Lower leg skin (tissue), 4 donors: ENCODE measurements at regions not wholly inside any gene's neighbourhood (a gene's known extent, or its start where the extent isn't known, plus 50 kb on each side); places are given as distances from the start of the nearest gene placed in this dataset.
A peak's percentile ranks its signal among the peaks of the same experiment; 100 is the strongest.

Source experiments
- DNase-seq, 2 donors: peaks; one replicate each; pipeline ENCODE4 v3.0.0-alpha.2; 2019; ENCODE audit warnings: low spot score in 2 of 2
- H3K4me3 ChIP-seq: fragments of 200-600 bp; sonication (generic); 2 replicates; pipeline ENCODE4 v1.5.1; 2017; ENCODE audit warnings: mild to moderate bottlenecking, low read depth; ENCODE audit not compliant: poor library complexity, severe bottlenecking
- POLR2A ChIP-seq, 2 donors: fragments of 450-650 bp; IDR thresholded peaks; one replicate each; pipeline ENCODE4 v1.6.1; 2016 to 2017; ENCODE audit warnings: antibody characterized with exemption in 2 of 2, mild to moderate bottlenecking in 1 of 2, moderate library complexity in 1 of 2
- WGBS, 2 donors: methylation state at CpG; one replicate each; pipeline ENCODE4 v1.1.5; 2018; 5-methylcytosine and 5-hydroxymethylcytosine counted together
- intact Hi-C: fragments of 100-400 bp; cut with DNase I; formaldehyde crosslinking; loops from one replicate; pipeline ENCODE4 v1.15.0; 2023; ENCODE audit warnings: low total_unique reads
- TF ChIP-seq, protein P1 (sequence below), 3 donors: fragments of 450-650 bp; IDR thresholded peaks; one replicate each; pipeline ENCODE4 v1.5.1; 2016; ENCODE audit warnings: antibody characterized with exemption in 3 of 3, mild to moderate bottlenecking in 3 of 3, moderate library complexity in 2 of 3

DNA sequence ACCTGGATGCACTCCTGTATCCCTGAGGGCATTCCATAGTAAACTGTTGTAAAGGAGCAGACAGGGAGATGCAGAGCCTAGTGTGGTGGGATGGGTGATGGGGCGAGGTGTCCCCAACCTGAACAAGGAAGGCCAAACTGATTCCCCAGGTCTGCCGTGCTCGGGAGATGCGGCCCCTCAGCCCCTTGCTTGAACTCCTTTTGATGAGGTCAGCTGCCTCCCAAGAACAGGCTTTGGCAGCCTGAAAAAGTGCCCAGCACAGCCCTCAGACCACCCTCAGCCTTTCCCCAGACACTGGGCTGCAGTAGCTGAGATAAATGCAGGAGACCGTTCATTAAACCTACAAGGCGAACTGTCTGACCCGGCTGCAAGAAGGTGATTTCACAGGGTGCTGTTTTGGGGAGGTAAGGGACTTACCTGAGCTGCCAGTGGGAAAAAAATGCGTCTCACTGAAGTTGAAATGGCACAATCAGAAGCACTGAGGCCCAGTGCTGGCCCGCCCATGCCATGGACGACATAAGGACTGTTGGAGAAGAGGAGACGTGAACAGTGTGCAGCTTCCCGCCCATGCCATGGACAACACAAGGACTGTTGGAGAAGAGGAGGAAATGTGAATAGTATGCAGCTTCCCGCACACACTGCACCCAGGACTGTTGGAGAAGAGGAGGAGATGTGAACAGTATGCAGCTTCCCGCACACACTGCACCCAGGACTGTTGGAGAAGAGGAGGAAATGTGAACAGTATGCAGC, 148.4 kb upstream of the FAM20C start:
- WGBS, 2 donors, result 89 to 91% methylated on average over 14 of the region's 14 CpGs

DNA sequence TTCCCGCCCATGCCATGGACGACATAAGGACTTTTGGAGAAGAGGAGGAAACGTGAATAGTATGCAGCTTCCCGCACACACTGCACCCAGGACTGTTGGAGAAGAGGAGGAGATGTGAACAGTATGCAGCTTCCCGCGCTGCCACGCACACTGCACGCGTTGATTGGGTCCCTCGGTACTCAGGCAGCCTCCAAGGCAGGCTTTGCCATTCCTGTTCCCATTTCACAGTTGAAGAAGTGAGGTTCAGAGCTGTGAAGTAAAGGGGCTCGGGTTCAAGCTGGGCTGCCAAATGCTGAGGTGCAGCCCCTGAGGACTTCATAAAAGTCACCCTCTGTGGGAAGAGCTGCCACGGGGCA, 147.9 kb upstream of the FAM20C start:
- intact Hi-C loops, result no loop called here
- TF ChIP-seq, protein P1, sequence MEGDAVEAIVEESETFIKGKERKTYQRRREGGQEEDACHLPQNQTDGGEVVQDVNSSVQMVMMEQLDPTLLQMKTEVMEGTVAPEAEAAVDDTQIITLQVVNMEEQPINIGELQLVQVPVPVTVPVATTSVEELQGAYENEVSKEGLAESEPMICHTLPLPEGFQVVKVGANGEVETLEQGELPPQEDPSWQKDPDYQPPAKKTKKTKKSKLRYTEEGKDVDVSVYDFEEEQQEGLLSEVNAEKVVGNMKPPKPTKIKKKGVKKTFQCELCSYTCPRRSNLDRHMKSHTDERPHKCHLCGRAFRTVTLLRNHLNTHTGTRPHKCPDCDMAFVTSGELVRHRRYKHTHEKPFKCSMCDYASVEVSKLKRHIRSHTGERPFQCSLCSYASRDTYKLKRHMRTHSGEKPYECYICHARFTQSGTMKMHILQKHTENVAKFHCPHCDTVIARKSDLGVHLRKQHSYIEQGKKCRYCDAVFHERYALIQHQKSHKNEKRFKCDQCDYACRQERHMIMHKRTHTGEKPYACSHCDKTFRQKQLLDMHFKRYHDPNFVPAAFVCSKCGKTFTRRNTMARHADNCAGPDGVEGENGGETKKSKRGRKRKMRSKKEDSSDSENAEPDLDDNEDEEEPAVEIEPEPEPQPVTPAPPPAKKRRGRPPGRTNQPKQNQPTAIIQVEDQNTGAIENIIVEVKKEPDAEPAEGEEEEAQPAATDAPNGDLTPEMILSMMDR (IDR thresholded peaks at IDR 0.05), result no peak
- TF ChIP-seq POLR2A (IDR thresholded peaks at IDR 0.05), result no peak
- 80 to 87% methylated on average over 12 of the region's 12 CpGs for WGBS, 2 donors
- no peak overlapping the region for H3K4me3 ChIP-seq
- DNase-seq, result peak; percentile 5 to 43

More for the DNA sequence above, 148.4 kb upstream of the FAM20C start:
- H3K4me3 ChIP-seq, result no peak overlapping the region
- intact Hi-C loops, result no loop called here
- DNase-seq, result peak in 1 of 2 donors; percentile 68
- TF ChIP-seq POLR2A (IDR thresholded peaks at IDR 0.05), result no peak
- TF ChIP-seq, protein P1 (IDR thresholded peaks at IDR 0.05), result no peak

DNA sequence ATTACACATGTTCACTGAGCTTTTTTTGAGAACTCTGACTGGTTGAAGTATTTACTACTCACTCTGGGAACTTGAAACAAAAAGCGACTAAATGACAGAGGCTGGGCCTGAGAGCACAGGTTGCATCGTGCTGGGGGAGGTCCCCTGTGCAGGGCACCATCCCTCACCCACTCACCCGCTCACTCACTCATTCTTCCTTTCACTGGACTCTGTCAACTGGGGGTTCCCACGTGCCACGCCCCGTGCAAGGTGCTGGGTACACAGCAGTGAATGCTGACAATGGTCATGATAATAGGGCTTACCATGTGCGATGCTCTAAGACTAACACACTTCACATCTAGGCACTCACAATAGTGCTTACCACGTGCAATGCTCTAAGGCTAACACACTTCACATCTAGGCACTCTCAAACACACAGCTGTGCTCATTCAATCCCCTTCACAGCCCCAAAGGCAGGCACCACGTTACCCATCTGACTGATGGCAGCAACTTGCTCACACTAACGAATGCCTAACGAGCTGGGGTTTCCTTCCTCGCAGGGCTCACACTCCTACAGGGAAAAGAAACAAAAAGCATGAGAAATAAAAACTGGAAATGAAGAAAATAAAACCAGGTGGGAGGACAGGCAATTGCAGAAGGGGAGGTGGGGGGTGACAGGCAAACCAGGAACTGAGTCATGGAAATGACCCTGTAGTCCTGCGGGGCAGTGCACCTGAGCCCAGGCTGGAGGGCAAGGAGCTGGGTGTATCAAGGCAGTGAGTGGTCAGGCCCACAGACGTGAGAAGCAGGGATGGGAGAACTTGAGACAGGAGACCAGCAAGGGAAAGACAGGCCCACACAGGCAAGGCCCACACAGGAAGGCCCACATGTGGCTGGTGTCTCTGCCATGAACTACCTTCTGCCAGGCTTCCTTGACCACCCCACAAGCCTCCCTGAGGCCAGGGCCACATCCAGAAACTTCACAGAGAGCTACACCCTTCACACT, 147.0 kb upstream of the FAM20C start:
- no peak overlapping the region for H3K4me3 ChIP-seq
- intact Hi-C loops, result no loop called here
- DNase-seq, result peak; percentile 3 to 70
- 78 to 79% methylated on average over 14 of the region's 14 CpGs for WGBS, 2 donors
- no peak for TF ChIP-seq POLR2A (IDR thresholded peaks at IDR 0.05)
- TF ChIP-seq, protein P1 (IDR thresholded peaks at IDR 0.05), result no peak

DNA sequence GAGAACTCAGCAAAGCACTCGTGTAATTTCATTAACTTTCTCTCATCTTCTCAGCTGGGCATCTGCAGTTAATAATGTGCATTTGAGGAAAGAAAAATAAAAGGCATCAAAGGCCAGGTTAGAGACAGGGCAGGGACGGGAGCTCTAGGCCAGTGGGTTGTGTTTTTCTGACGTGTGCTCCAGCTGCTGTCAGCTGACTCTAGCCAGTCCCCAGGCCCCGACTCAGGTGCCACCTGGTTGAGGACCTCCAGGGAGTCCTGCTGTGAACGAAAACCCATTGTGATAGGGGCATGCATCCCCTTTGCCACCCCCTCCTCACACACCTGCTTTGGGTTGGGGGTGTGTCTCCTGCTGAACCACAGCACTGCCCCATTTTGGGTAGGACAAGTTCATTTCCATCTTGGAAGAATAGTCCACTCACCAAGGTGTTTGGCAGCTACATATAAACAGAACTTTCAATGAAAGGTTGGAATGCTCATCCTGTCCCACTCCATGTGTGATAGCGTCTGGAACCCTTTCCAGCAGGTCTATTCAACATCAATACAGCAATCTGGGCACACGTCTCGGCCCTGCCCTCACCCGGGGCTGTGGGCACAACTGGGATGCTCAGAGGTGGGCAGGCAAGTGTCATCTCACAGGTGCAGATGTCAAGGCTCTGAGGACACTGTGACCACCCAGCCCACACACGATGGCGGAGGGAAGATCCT, 146.1 kb upstream of the FAM20C start:
- no peak for TF ChIP-seq POLR2A (IDR thresholded peaks at IDR 0.05)
- TF ChIP-seq, protein P1 (IDR thresholded peaks at IDR 0.05), result no peak
- H3K4me3 ChIP-seq, result no peak overlapping the region
- intact Hi-C loops, result no loop called here
- WGBS, 2 donors, result 74 to 81% methylated on average over 11 of the region's 11 CpGs
- peak; percentile 4 to 53 for DNase-seq

DNA sequence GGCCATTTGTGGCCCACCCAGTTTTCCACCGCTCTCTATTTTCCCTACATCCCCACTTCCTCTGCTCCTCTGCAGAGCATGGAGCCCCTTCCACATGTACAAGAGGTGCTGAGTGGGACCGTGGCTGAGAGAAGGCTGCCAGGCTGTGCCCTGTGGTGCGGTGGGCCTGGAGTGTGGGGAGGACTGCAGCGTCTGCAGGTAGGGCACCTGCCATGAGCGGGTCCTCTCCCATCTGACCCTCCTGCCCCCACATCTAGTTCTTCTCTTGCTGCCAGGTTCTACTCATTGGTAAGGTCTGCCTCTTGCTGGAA, 145.6 kb upstream of the FAM20C start:
- peak; percentile 6 to 20 for DNase-seq
- intact Hi-C loops, result no loop called here
- TF ChIP-seq POLR2A (IDR thresholded peaks at IDR 0.05), result no peak
- TF ChIP-seq, protein P1 (IDR thresholded peaks at IDR 0.05), result no peak
- no peak overlapping the region for H3K4me3 ChIP-seq
- WGBS, 2 donors, result 97 to 98% methylated on average over 5 of the region's 5 CpGs
